AG09309 (cell line): ENCODE measurements at regions not wholly inside any gene's neighbourhood (a gene's known extent, or its start where the extent isn't known, plus 50 kb on each side); places are given as distances from the start of the nearest gene placed in this dataset.

Experiments used
- DNase-seq: peaks from one replicate; pipeline ENCODE4 v3.0.0-alpha.2; 2010; ENCODE audit warnings: low read depth
- H3K4me3 ChIP-seq: 2 replicates; pipeline ENCODE4 v1.5.1; 2011; ENCODE audit warnings: mild to moderate bottlenecking, low read depth, low read length, moderate library complexity; ENCODE audit not compliant: control insufficient read depth
- CTCF ChIP-seq: IDR thresholded peaks from 2 replicates; pipeline ENCODE4 v1.5.1; 2011; ENCODE audit warnings: mild to moderate bottlenecking, low read depth, low read length, inconsistent platforms; ENCODE audit not compliant: insufficient read depth, control insufficient read depth; ENCODE audit errors: missing control alignments

- no peak for DNase-seq
- no peak for TF ChIP-seq CTCF
- H3K4me3 ChIP-seq: no peak overlapping the region
These were observed 108.4 kb downstream of the ESM1 start for GRCh38 chr5:54876976-54877375.

GRCh38 chr5:54876556-54876955 lies 108.8 kb downstream of the ESM1 start:
- no peak for TF ChIP-seq CTCF
- no peak for DNase-seq
- no peak overlapping the region for H3K4me3 ChIP-seq

- DNase-seq: no peak
- no peak for TF ChIP-seq CTCF
- H3K4me3 ChIP-seq: no peak overlapping the region
These were observed 110.9 kb downstream of the ESM1 start for GRCh38 chr5:54874337-54875021.

- no peak for DNase-seq
- TF ChIP-seq CTCF: no peak
These were observed 111.7 kb downstream of the ESM1 start for GRCh38 chr5:54873691-54874090.

GRCh38 chr5:54872810-54873209 lies 112.6 kb downstream of the ESM1 start:
- TF ChIP-seq CTCF: no peak
- no peak overlapping the region for H3K4me3 ChIP-seq
- DNase-seq: no peak

More at GRCh38 chr5:54873691-54874090, 111.7 kb downstream of the ESM1 start:
- no peak overlapping the region for H3K4me3 ChIP-seq

- no peak overlapping the region for H3K4me3 ChIP-seq
- no peak for TF ChIP-seq CTCF
- no peak for DNase-seq
These were observed 115.1 kb downstream of the ESM1 start for GRCh38 chr5:54870271-54870670.
